Tibial nerve (tissue), 4 donors: ENCODE measurements at regions not wholly inside any gene's neighbourhood (a gene's known extent, or its start where the extent isn't known, plus 50 kb on each side); places are given as distances from the start of the nearest gene placed in this dataset.

ENCODE experiments used
- DNase-seq, 2 donors: peaks; one replicate each; pipeline ENCODE4 v3.0.0-alpha.2; 2019; ENCODE audit warnings: low spot score in 2 of 2
- H3K27ac ChIP-seq, 4 donors: fragments of 200-600 bp; sonication (generic) in 3 of 4; one replicate each; pipeline ENCODE4 v1.5.1; 2017 to 2019; ENCODE audit warnings: mild to moderate bottlenecking in 1 of 4
- H3K27me3 ChIP-seq, 2 donors: fragments of 200-600 bp; sonication (generic) in 1 of 2; one replicate each; pipeline versions ENCODE4 v1.5.1 to v1.6.0; 2017 to 2019
- H3K36me3 ChIP-seq, 3 donors: fragments of 200-600 bp; sonication (generic); one replicate each; pipeline ENCODE4 v1.5.1; 2018 to 2019
- H3K4me1 ChIP-seq, 4 donors: fragments of 200-600 bp; sonication (generic) in 3 of 4; one replicate each; pipeline ENCODE4 v1.5.1; 2017 to 2019
- H3K4me3 ChIP-seq, 4 donors: fragments of 200-600 bp; sonication (generic) in 3 of 4; one replicate each; pipeline ENCODE4 v1.5.1; 2017 to 2019; ENCODE audit warnings: mild to moderate bottlenecking in 1 of 4, moderate library complexity in 1 of 4
- H3K9me3 ChIP-seq, 4 donors: fragments of 200-600 bp; sonication (generic) in 3 of 4; one replicate each; pipeline ENCODE4 v1.5.1; 2017 to 2019
- EP300 ChIP-seq, 2 donors: sonication (generic); formaldehyde crosslinking; IDR thresholded peaks; one replicate each; pipeline ENCODE4 v1.6.1; 2017; ENCODE audit warnings: antibody characterized with exemption in 2 of 2, mild to moderate bottlenecking in 1 of 2
- POLR2A ChIP-seq, 2 donors: fragments of 450-650 bp; IDR thresholded peaks; one replicate each; pipeline ENCODE4 v1.6.1; 2017; ENCODE audit warnings: antibody characterized with exemption in 2 of 2, mild to moderate bottlenecking in 2 of 2, moderate library complexity in 2 of 2
- WGBS, 2 donors: methylation state at CpG; one replicate each; pipeline ENCODE4 v1.1.5; 2018; 5-methylcytosine and 5-hydroxymethylcytosine counted together
- TF ChIP-seq, protein P1 (sequence below), 5 experiments: fragments of 200-600 bp in 3 of 5; fragments of 450-650 bp in 2 of 5; sonication (generic) in 3 of 5; IDR thresholded peaks; one replicate each; pipeline ENCODE4 v1.5.1; 2016 to 2019; ENCODE audit warnings: antibody characterized with exemption in 5 of 5, mild to moderate bottlenecking in 3 of 5, moderate library complexity in 2 of 5

DNA sequence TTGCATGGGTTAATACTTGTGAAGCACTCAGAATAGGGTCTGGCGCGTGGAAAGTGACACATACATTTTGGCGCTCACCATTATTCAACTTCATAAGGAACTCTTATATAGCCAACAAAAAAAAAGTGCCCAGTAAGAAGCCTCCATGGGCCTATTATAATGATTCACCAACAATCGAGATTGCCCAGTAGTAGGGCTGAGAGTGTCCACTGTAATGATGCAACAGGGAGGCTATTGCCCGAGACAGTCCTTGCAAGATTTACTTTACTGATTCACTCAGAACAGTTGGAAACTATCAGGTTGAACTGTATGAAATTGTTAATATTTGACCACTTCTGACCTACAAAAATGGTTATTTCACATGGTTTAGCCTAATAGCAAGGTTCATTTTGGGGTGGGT is 86.0 kb downstream of the PJA1 start:
- DNase-seq: no peak
- TF ChIP-seq POLR2A (IDR thresholded peaks at IDR 0.05) (no peak), EP300 (IDR thresholded peaks at IDR 0.05) (no peak)
- TF ChIP-seq, protein P1, sequence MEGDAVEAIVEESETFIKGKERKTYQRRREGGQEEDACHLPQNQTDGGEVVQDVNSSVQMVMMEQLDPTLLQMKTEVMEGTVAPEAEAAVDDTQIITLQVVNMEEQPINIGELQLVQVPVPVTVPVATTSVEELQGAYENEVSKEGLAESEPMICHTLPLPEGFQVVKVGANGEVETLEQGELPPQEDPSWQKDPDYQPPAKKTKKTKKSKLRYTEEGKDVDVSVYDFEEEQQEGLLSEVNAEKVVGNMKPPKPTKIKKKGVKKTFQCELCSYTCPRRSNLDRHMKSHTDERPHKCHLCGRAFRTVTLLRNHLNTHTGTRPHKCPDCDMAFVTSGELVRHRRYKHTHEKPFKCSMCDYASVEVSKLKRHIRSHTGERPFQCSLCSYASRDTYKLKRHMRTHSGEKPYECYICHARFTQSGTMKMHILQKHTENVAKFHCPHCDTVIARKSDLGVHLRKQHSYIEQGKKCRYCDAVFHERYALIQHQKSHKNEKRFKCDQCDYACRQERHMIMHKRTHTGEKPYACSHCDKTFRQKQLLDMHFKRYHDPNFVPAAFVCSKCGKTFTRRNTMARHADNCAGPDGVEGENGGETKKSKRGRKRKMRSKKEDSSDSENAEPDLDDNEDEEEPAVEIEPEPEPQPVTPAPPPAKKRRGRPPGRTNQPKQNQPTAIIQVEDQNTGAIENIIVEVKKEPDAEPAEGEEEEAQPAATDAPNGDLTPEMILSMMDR (IDR thresholded peaks at IDR 0.05): no peak
- WGBS, 2 donors: 80 to 83% methylated on average over 5 of the region's 5 CpGs
- Histone ChIP-seq H3K4me1 (peaks cover 0 to 19% (median 0%) of the 10 kb centered on the region in 4 donors), H3K9me3 (no peaks in the 10 kb centered on the region), H3K4me3 (no peak overlapping the region), H3K27ac (no peak overlapping the region), H3K27me3 (peaks cover 0 to 3% of the 10 kb centered on the region in 2 donors), H3K36me3 (no peaks in the 10 kb centered on the region)

DNA sequence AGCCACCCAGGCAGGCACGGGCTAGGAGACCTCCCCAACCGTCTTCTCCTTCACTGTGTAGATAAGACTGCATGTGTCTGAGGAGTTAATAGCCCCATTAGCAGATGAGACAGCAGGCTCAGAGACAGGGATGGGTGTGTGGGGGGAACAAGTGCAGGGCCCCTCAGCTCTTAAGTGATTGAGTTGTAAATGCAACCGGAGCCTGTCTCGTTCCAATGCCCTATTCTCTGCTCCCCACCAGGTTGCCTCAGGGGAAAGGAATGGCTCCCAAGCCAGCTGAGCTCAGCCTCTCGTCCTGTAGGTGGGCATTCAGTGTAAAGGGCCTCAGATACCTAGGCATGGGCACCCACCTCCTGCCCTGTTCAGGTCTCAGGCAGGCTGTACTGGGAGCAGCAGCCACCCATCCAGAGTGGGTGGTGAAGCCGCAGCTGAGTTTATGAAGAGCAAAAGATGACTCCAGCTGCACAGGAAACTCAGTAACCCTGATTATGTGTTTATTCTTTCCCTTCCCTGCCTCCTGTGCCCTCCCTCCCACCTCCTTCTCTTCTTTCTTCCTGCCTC is 87.3 kb downstream of the PJA1 start:
- H3K27ac ChIP-seq: no peak overlapping the region
- H3K27me3 ChIP-seq: peaks cover 0 to 3% of the 10 kb centered on the region in 2 donors
- H3K4me3 ChIP-seq: no peak overlapping the region
- TF ChIP-seq, protein P1 (IDR thresholded peaks at IDR 0.05): no peak
- no peak for TF ChIP-seq EP300 (IDR thresholded peaks at IDR 0.05)
- TF ChIP-seq POLR2A (IDR thresholded peaks at IDR 0.05): no peak
- H3K9me3 ChIP-seq: no peaks in the 10 kb centered on the region
- DNase-seq: no peak
- H3K4me1 ChIP-seq: peaks cover 0 to 10% (median 0%) of the 10 kb centered on the region in 4 donors
- no peaks in the 10 kb centered on the region for H3K36me3 ChIP-seq
- WGBS, 2 donors: 63 to 70% methylated on average over 6 of the region's 6 CpGs

- no peak overlapping the region for H3K27ac ChIP-seq
- H3K9me3 ChIP-seq: no peaks in the 10 kb centered on the region
- no peak overlapping the region for H3K4me3 ChIP-seq
- WGBS, 2 donors: 71 to 100% methylated on average over 2 of the region's 2 CpGs
- peaks cover 0 to 2% (median 0%) of the 10 kb centered on the region in 4 donors for H3K4me1 ChIP-seq
- no peaks in the 10 kb centered on the region for H3K36me3 ChIP-seq
- TF ChIP-seq POLR2A (IDR thresholded peaks at IDR 0.05) (no peak), EP300 (IDR thresholded peaks at IDR 0.05) (no peak)
- TF ChIP-seq, protein P1 (IDR thresholded peaks at IDR 0.05): no peak
- peaks cover 0 to 2% of the 10 kb centered on the region in 2 donors for H3K27me3 ChIP-seq
- DNase-seq: no peak
These were observed 89.2 kb downstream of the PJA1 start for GRCh38 chrX:69076088-69076487.

DNA sequence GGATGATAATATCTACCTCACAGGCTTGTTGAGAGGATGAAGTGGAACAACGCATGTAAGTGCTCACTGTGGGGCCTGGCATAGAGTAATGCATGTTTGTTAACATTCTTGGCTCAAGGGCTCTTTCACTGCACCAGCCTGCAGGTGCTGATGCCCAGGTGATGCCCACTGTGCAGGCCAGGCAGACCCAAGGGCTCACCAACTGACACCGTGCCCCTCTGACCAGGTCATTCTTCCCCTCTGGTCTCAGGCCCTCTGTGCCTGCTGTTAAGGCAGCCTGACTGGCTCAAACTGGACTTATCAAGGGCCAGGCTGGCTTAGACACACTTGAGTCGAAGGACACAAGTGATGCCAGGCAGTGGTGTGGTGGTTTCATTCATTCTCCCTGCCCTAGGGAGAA is 90.5 kb downstream of the PJA1 start:
- TF ChIP-seq EP300 (IDR thresholded peaks at IDR 0.05) (no peak), POLR2A (IDR thresholded peaks at IDR 0.05) (no peak)
- TF ChIP-seq, protein P1 (IDR thresholded peaks at IDR 0.05): no peak
- WGBS, 2 donors: 82 to 84% methylated on average over 2 to 3 of the region's 3 CpGs

GRCh38 chrX:69073721-69074120 is 91.5 kb downstream of the PJA1 start:
- 54 to 94% methylated on average over 2 to 3 of the region's 3 CpGs for whole genome bisulfite sequencing, 2 donors
- H3K9me3 ChIP-seq: no peaks in the 10 kb centered on the region
- no peak overlapping the region for H3K27ac ChIP-seq
- H3K4me1 ChIP-seq: peaks cover 0 to 3% (median 0%) of the 10 kb centered on the region in 4 donors
- DNase-seq: no peak
- H3K4me3 ChIP-seq: no peak overlapping the region
- TF ChIP-seq POLR2A (IDR thresholded peaks at IDR 0.05) (no peak), EP300 (IDR thresholded peaks at IDR 0.05) (no peak)
- no peaks in the 10 kb centered on the region for H3K36me3 ChIP-seq
- H3K27me3 ChIP-seq: peaks cover 0 to 9% of the 10 kb centered on the region in 2 donors

More for the DNA sequence above, 90.5 kb downstream of the PJA1 start:
- Histone ChIP-seq H3K27me3 (peaks cover 0 to 9% of the 10 kb centered on the region in 2 donors), H3K9me3 (no peaks in the 10 kb centered on the region), H3K36me3 (no peaks in the 10 kb centered on the region), H3K4me1 (peaks cover 0 to 3% (median 0%) of the 10 kb centered on the region in 4 donors), H3K4me3 (no peak overlapping the region), H3K27ac (no peak overlapping the region)
- DNase-seq: no peak
